Body of pancreas (tissue), 4 donors: ENCODE measurements at regions not wholly inside any gene's neighbourhood (a gene's known extent, or its start where the extent isn't known, plus 50 kb on each side); places are given as distances from the start of the nearest gene placed in this dataset.

Experiments used
- POLR2A ChIP-seq, 3 donors: fragments of 450-650 bp; IDR thresholded peaks; one replicate each; pipeline ENCODE4 v1.6.1; 2016; ENCODE audit warnings: antibody characterized with exemption in 3 of 3, mild to moderate bottlenecking in 2 of 3
- TF ChIP-seq, protein P1 (sequence below), 7 experiments: fragments of 450-650 bp in 4 of 7; fragments of 200-600 bp in 3 of 7; sonication (generic) in 3 of 7; IDR thresholded peaks; one replicate each; pipeline ENCODE4 v1.5.1; 2016 to 2019; ENCODE audit warnings: antibody characterized with exemption in 7 of 7

DNA sequence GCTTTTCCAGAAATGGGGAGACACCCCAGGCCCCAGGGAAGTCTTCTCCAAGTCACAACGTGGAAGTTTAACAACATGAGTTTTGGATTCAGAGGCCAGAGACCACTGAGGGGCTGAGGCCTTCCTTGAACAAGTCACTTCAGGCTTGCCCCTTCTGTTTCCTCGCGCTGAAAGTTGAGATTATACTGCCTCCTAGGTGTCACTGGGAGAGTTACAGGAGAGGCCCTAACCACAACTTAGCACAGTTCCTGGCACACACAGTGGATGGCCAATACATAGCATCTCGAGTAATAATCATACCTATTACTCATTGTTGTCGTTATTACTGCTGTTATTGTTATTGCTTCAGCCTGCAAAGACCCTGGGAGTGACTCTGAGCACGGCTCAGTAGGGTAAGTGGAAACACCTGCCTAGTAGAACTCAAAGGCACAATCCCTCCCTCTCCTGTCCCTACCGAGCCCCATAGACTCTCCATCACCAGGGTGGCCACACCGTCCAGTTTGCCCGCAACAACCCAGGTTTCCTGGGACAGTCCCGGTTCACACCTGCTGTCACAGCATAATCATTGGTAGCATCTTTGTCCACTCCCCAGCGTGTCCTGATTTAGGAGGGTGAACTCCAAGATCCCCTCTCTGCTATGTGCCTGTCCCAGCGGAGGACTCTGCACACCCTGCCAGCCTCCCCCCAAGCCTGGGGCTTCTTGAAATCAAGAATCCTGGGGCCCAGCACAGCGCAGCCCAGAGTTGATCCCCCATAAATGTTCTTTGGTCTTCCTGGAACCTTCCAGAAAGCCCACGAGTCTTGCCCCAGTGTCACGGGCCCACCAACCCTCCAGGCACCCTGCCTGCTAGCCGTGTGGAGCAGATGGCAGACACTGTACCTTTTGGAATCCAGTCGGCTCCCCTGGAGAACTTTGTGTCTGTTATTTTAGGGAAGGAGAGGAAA lies 85.0 kb downstream of the SYNE3 start:
- TF ChIP-seq, protein P1, sequence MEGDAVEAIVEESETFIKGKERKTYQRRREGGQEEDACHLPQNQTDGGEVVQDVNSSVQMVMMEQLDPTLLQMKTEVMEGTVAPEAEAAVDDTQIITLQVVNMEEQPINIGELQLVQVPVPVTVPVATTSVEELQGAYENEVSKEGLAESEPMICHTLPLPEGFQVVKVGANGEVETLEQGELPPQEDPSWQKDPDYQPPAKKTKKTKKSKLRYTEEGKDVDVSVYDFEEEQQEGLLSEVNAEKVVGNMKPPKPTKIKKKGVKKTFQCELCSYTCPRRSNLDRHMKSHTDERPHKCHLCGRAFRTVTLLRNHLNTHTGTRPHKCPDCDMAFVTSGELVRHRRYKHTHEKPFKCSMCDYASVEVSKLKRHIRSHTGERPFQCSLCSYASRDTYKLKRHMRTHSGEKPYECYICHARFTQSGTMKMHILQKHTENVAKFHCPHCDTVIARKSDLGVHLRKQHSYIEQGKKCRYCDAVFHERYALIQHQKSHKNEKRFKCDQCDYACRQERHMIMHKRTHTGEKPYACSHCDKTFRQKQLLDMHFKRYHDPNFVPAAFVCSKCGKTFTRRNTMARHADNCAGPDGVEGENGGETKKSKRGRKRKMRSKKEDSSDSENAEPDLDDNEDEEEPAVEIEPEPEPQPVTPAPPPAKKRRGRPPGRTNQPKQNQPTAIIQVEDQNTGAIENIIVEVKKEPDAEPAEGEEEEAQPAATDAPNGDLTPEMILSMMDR (IDR thresholded peaks at IDR 0.05), result peak; percentile 18 to 59 (median 42)
- no peak for TF ChIP-seq POLR2A (IDR thresholded peaks at IDR 0.05)
